Stimulated activated naive CD8-positive, alpha-beta T cell treated with anti-CD3 and anti-CD28 coated beads, Interleukin-15, amount 100 ng/mL, for 72 hours (primary cell): ENCODE measurements at regions not wholly inside any gene's neighbourhood (a gene's known extent, or its start where the extent isn't known, plus 50 kb on each side); places are given as distances from the start of the nearest gene placed in this dataset.

Experiments used
- ATAC-seq: fragments of 150-1000 bp; cut with Tn5 transposase; 2 replicates; pipeline ENCODE4 v1.10.0; 2021; ENCODE audit warnings: mild to moderate bottlenecking, moderate library complexity
- DNase-seq, 2 donors: peaks; one replicate each; pipeline ENCODE4 v3.0.0; 2021 to 2022
- H3K27ac Mint-ChIP-seq, 2 donors: one replicate each; pipeline ENCODE4 v1.8.0; 2022; ENCODE audit warnings: mild to moderate bottlenecking in 2 of 2, mixed read lengths in 2 of 2, moderate library complexity in 2 of 2
- H3K27me3 Mint-ChIP-seq: one replicate; pipeline ENCODE4 v1.8.0; 2022; ENCODE audit warnings: mixed read lengths
- H3K4me1 Mint-ChIP-seq: one replicate; pipeline ENCODE4 v1.8.0; 2022; ENCODE audit warnings: mild to moderate bottlenecking, mixed read lengths
- H3K4me3 Mint-ChIP-seq, 2 donors: one replicate each; pipeline ENCODE4 v1.8.0; 2022; ENCODE audit warnings: mild to moderate bottlenecking in 2 of 2, mixed read lengths in 2 of 2, moderate library complexity in 1 of 2
- H3K9me3 Mint-ChIP-seq, 2 donors: one replicate each; pipeline ENCODE4 v1.8.0; 2022; ENCODE audit warnings: mixed read lengths in 2 of 2

DNA sequence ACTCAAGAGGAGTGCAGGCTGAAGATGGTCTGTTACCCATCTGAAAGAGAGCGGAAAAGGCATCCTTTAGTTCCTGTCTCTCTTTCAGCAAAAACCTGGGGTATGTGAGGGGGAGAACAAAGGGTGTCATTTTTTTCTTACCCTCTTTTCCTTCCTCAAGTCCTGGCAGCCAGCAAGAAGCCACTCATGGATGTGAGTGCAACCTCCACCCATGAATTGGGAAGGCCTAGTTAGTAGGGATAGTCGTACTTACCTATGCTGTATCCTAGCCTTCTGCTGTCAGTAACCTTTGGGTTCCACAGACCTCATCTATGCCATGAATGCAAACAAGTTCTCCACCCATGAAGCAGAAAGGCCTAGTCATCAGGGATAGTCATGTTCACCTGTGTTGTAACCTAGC lies 472.8 kb downstream of the ZIC1 start:
- Mint-ChIP-seq H3K4me3 (no peak overlapping the region), H3K27me3 (no peaks in the 10 kb centered on the region), H3K27ac (no peak overlapping the region), H3K4me1 (no peaks in the 10 kb centered on the region), H3K9me3 (peaks cover 11 to 25% of the 10 kb centered on the region in 2 donors)
- DNase-seq (no peak), ATAC-seq (no peak)

DNA sequence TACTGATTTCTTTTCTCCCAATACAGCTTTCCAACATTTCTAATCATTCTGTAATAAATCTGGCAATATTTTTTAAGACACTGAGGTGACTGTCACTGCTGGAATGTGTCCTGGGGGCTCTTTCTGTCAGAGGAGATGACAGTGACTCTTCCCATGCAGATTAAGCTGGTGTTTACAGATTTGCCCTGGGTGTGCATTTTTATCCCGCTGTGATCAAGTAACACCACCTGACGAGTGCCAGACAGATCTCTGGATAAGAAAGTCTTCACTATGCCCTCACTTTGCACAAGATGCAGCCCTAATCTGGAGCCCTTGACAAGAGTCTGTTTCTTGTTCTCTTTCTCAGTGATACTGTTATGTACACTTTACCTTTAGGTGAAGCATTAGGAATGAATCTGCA lies 477.7 kb downstream of the ZIC1 start:
- Mint-ChIP-seq H3K4me1 (no peaks in the 10 kb centered on the region), H3K27me3 (no peaks in the 10 kb centered on the region), H3K4me3 (no peak overlapping the region), H3K9me3 (peaks cover 0 to 14% of the 10 kb centered on the region in 2 donors), H3K27ac (no peak overlapping the region)
- ATAC-seq (no peak), DNase-seq (no peak)

DNA sequence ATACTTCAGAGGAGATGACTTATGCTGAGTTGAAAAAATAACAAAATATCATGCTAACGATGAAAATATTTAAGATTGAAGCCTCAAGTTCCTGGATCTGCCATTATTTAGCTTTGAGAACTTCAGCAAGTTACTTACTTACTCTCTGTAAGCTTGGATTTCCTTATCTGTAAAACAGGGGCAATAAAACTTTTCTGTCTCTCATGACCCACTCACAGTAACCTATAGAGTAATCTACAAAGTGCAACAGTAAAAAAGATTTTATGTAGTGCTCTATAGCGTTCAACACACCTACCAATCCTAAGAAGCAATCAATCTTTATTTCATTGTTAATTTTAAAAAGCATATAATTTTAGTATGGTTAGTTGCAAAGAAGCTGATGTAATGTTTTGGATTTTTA lies 478.6 kb downstream of the ZIC1 start:
- no peak for DNase-seq
- peaks cover 5 to 16% of the 10 kb centered on the region in 2 donors for H3K9me3 Mint-ChIP-seq
- H3K27ac Mint-ChIP-seq = no peak overlapping the region
- no peak for ATAC-seq
- no peaks in the 10 kb centered on the region for H3K4me1 Mint-ChIP-seq
- H3K4me3 Mint-ChIP-seq = no peak overlapping the region
- no peaks in the 10 kb centered on the region for H3K27me3 Mint-ChIP-seq

DNA sequence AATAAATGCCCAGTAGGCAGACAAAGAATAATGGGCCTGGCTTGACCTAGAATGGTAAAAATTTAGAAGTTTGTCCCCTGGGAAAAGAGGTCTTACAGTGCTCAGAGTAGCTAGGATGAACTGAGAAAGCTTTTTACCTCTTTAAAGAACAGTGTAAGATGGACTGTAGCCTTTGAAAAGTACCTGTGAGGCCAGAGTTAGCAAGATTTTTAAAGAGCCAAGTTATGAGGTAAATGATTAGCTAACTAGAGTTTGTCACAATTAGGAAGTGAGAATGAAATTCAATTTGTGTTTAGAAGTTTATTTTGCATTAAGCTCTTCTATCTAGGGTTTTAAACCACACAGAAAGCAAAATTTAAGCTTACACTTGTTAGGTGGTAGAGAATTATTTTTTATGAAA lies 480.9 kb downstream of the ZIC1 start:
- DNase-seq (no peak), ATAC-seq (no peak)
- no peaks in the 10 kb centered on the region for H3K4me1 Mint-ChIP-seq
- no peak overlapping the region for H3K4me3 Mint-ChIP-seq
- no peaks in the 10 kb centered on the region for H3K27me3 Mint-ChIP-seq
- H3K27ac Mint-ChIP-seq = no peak overlapping the region
- H3K9me3 Mint-ChIP-seq = peaks cover 5 to 9% of the 10 kb centered on the region in 2 donors

DNA sequence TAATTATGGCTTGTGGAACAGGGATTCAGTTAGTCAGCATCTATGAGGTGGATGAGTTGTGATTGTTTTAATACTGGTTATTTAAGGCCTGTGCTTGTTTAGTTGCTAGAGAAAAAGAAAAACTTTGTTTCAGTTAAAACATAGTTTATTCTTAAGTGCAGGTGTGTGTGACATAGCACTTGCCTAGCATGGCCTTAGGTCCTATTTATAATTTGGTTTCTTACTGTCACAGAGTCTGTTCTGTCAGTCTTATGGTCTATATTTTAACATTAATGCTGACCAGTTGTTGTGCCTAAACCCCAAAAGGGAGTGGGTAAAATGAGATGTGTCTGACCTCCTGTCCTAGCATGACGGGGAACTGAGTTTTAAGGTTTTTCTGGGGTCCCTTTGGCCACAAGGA lies 486.3 kb downstream of the ZIC1 start:
- DNase-seq (no peak), ATAC-seq (no peak)
- Mint-ChIP-seq H3K4me3 (no peak overlapping the region), H3K27ac (no peak overlapping the region), H3K9me3 (peaks cover 9 to 17% of the 10 kb centered on the region in 2 donors), H3K27me3 (no peaks in the 10 kb centered on the region), H3K4me1 (no peaks in the 10 kb centered on the region)

DNA sequence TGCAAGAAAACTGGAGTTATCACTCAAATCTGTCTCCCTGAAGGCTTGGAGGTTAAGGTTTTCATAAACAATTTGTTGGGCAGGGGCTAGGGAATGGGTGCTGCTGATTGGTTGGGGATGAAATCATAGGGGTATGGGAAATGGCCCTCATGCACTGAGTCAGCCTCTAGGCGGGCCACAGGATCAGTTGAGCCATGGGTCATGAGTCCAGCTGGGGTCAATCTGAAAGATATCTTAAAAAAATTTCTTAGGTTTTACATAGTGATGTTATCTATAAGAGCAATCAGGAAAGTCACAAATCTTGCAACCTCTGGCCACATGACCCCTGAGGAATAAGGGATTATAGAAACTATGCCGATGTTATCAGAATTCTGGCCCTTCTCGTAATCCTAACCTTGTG lies 491.7 kb downstream of the ZIC1 start:
- H3K27me3 Mint-ChIP-seq = no peaks in the 10 kb centered on the region
- no peaks in the 10 kb centered on the region for H3K4me1 Mint-ChIP-seq
- H3K4me3 Mint-ChIP-seq = no peak overlapping the region
- H3K27ac Mint-ChIP-seq = no peak overlapping the region
- ATAC-seq (no peak), DNase-seq (no peak)
- peaks cover 5 to 8% of the 10 kb centered on the region in 2 donors for H3K9me3 Mint-ChIP-seq

- DNase-seq (no peak), ATAC-seq (no peak)
- Mint-ChIP-seq H3K27ac (no peak overlapping the region), H3K4me1 (no peaks in the 10 kb centered on the region), H3K4me3 (no peak overlapping the region), H3K27me3 (no peaks in the 10 kb centered on the region), H3K9me3 (no peaks in the 10 kb centered on the region)
Measured at GRCh38 chr3:147903026-147903425, 493.9 kb downstream of the ZIC1 start.

DNA sequence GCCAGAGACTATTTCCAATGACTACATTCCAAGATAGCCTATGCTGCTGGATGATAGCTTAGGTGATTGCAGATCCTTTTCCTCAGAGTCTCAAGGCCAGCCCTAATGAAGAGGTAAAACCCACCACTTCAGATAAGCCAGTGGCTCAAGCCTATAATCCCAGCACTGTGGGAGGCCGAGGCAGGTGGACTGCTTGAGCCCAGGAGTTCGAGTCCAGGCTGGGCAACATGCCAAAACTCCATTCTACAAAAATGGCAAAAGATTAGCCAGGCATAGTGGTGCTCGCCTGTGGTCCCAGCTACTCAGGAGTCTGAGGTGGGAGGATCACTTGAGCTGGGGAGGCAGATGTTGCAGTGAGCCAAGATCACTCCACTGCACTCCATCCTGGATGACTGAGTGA lies 495.3 kb downstream of the ZIC1 start:
- H3K9me3 Mint-ChIP-seq = no peaks in the 10 kb centered on the region
- no peak overlapping the region for H3K27ac Mint-ChIP-seq
- H3K4me1 Mint-ChIP-seq = no peaks in the 10 kb centered on the region
- DNase-seq (no peak), ATAC-seq (no peak)
- no peak overlapping the region for H3K4me3 Mint-ChIP-seq
- H3K27me3 Mint-ChIP-seq = no peaks in the 10 kb centered on the region

DNA sequence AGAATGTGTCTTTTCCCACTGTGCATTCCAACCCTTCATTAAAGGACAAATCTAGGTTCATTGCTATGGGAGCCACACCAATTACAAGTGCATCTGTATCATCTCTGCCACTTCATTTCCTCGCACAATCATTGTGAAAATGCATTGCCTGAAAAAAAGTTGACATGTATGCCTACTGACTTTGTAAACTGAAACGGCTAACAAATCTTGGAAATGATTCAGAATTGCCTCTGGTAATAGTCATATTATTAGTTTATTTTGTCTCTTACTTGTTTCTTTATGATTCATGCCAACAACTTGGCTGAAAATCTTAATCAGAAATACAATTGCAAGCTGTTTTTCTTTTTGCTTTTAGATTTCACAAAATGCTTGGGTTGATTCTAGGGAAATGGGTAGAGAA lies 497.1 kb downstream of the ZIC1 start:
- H3K27me3 Mint-ChIP-seq = no peaks in the 10 kb centered on the region
- DNase-seq (no peak), ATAC-seq (no peak)
- peaks cover 0 to 5% of the 10 kb centered on the region in 2 donors for H3K9me3 Mint-ChIP-seq
- H3K27ac Mint-ChIP-seq = no peak overlapping the region
- H3K4me3 Mint-ChIP-seq = no peak overlapping the region
- H3K4me1 Mint-ChIP-seq = no peaks in the 10 kb centered on the region

DNA sequence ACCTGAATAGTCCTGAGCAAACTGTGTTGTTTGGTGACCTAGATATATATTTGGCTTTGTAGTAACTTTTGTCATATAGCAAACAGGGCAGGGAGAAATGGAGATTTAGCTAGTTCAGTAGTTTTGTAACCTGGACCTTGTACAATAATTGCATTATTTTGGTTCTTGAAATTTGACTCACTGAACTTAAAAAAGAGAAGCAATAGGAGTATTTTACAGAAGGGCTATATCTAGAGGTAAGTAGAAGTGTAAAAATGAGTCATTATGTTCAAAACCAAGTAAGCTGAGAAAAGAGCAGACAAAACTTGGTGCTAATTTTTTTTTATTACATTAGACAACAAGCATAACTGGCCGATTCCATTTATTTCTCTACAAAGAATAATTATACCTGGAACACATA lies 505.4 kb downstream of the ZIC1 start:
- no peak for DNase-seq
- Mint-ChIP-seq H3K9me3 (peaks cover 0 to 7% of the 10 kb centered on the region in 2 donors), H3K27ac (no peak overlapping the region), H3K4me1 (no peaks in the 10 kb centered on the region), H3K27me3 (no peaks in the 10 kb centered on the region), H3K4me3 (no peak overlapping the region)
- ATAC-seq = no peak

DNA sequence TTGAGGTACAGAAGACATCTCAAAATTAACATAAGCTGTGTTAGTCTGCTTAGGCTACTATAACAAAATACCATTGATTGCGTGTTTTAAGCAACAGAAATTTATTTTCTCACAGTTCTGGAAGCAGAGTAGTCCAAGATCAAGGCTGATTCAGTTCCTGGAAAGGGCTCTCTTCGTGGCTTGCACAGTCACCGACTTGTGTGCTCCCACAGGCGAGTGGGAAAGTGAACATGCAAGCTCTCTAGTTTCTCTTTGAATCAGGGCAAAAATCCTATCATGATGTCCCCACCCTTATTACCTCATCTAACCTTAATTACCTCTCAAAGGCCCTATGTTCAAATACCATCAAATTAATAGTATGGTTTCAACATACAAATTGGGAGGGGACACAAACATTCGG lies 505.9 kb downstream of the ZIC1 start:
- DNase-seq (no peak), ATAC-seq (no peak)
- Mint-ChIP-seq H3K27me3 (no peaks in the 10 kb centered on the region), H3K4me1 (no peaks in the 10 kb centered on the region), H3K9me3 (peaks cover 0 to 7% of the 10 kb centered on the region in 2 donors), H3K27ac (no peak overlapping the region), H3K4me3 (no peak overlapping the region)

- H3K4me1 Mint-ChIP-seq = no peaks in the 10 kb centered on the region
- H3K4me3 Mint-ChIP-seq = no peak overlapping the region
- H3K9me3 Mint-ChIP-seq = no peaks in the 10 kb centered on the region
- H3K27me3 Mint-ChIP-seq = no peaks in the 10 kb centered on the region
- DNase-seq = no peak
- ATAC-seq = no peak
- H3K27ac Mint-ChIP-seq = no peak overlapping the region
Measured at GRCh38 chr3:147919496-147919895, 510.3 kb downstream of the ZIC1 start.

DNA sequence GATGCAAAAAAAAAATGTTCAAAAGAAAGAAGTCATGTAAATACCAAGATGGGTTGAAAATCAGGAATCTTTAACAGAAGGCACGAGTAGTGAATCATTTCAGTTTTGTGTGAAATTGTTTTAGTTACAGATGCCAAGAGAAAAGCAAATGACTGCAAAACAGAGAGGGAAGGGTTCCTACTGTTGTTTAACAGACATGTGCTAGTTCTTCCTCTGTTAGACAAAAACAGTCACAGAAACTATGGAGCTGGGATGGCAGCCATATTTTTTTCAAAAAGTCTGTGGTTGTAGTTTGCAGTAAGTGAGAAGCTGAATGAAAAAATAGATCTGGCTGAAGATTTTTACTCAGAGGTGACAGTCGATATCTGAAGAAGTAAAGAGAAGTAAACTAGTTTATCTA lies 511.9 kb downstream of the ZIC1 start:
- no peaks in the 10 kb centered on the region for H3K9me3 Mint-ChIP-seq
- H3K27me3 Mint-ChIP-seq = no peaks in the 10 kb centered on the region
- ATAC-seq (no peak), DNase-seq (no peak)
- H3K4me1 Mint-ChIP-seq = no peaks in the 10 kb centered on the region
- no peak overlapping the region for H3K27ac Mint-ChIP-seq
- H3K4me3 Mint-ChIP-seq = no peak overlapping the region

DNA sequence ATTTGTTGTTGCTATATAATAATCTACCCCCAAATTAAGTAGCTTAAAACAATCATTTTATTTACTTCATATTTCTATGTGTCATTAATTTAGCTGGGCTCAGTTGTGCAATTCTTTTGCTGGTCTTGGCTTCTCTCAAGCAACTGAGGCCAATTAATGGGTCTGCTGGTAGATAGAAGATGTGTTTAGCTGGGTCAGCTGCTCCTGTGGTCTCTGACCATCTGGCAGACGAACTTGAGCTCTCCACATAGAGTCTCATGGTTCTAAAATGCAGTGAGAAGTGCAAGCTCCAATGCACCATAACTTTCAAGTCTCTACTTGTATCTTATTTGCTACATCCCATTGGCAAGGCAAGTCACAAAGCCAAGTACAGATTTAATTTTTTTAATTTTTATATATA lies 515.6 kb downstream of the ZIC1 start:
- Mint-ChIP-seq H3K9me3 (no peaks in the 10 kb centered on the region), H3K27ac (no peak overlapping the region), H3K4me3 (no peak overlapping the region), H3K27me3 (no peaks in the 10 kb centered on the region), H3K4me1 (no peaks in the 10 kb centered on the region)
- DNase-seq = no peak
- no peak for ATAC-seq

DNA sequence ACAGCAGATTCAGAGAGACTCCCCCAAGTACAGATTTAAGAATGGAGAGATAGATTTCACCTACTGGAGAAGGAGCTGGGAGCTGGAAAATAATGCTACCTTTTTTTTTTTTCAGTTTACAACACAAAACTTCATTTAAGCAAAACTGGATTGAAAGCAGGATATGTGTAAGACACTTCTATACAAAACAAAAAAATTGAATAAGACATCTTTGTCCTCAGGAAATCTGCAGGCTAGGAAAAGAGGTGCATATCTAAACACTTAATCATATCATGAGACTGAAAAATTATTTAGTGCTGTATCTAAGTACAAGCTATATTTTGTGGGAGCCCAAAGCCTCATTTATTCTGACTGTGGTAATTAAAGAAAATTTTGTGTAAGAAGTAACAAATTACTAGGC lies 516.1 kb downstream of the ZIC1 start:
- no peaks in the 10 kb centered on the region for H3K4me1 Mint-ChIP-seq
- H3K9me3 Mint-ChIP-seq = no peaks in the 10 kb centered on the region
- no peak for ATAC-seq
- no peaks in the 10 kb centered on the region for H3K27me3 Mint-ChIP-seq
- H3K4me3 Mint-ChIP-seq = no peak overlapping the region
- DNase-seq = no peak
- H3K27ac Mint-ChIP-seq = no peak overlapping the region

- Mint-ChIP-seq H3K4me1 (no peaks in the 10 kb centered on the region), H3K9me3 (no peaks in the 10 kb centered on the region), H3K27me3 (no peaks in the 10 kb centered on the region), H3K27ac (no peak overlapping the region), H3K4me3 (no peak overlapping the region)
- DNase-seq (no peak), ATAC-seq (no peak)
Measured at GRCh38 chr3:147930232-147930807, 521.2 kb downstream of the ZIC1 start.

DNA sequence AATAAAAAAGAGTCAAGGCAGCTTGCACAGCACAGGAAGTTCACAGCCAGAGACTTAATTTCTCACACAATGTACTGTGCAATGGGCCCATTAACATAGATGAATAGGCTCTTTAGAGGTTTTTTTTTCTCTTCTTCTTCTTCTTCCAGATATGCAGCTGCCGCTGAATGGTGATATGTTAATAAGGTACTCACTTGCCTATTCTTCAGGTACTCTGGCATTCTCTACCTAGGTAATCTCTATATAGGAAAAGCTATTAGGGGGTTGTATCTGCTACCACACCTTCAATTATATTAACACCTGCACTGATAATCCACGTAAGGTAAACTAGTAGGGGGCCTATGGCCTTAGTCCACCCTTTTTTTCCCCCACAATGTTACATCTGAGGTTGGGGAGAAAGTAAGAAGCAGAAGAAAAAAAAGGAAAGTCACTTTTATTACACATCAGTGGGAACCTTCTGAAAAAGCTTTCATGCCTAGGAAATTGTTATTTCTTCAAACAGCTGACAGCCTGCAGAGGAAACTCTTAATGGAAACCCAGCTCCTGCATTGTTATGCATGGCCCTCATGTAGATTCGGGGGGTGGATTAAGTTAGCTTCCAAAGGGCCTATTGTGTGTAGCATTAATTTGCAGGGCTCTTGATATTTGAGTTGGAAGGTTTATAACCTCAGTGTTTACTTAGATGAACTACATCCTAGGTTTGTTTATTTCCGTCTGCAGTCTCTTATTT lies 525.5 kb downstream of the ZIC1 start:
- no peaks in the 10 kb centered on the region for H3K4me1 Mint-ChIP-seq
- ATAC-seq (no peak), DNase-seq (no peak)
- H3K9me3 Mint-ChIP-seq = no peaks in the 10 kb centered on the region
- no peak overlapping the region for H3K4me3 Mint-ChIP-seq
- H3K27ac Mint-ChIP-seq = no peak overlapping the region
- no peaks in the 10 kb centered on the region for H3K27me3 Mint-ChIP-seq
